SK-N-SH (cell line): ENCODE measurements at regions not wholly inside any gene's neighbourhood (a gene's known extent, or its start where the extent isn't known, plus 50 kb on each side); places are given as distances from the start of the nearest gene placed in this dataset.

Experiments
- CTCF ChIA-PET: fragments of 300-600, 350-600 bp; formaldehyde crosslinking; extraction: SDS; loops from one replicate; lab custom pipeline; 2021; lab: Yijun Ruan, JAX
- POLR2A ChIA-PET: fragments of 350-600 bp; sonication (Branson Sonifier 250); formaldehyde crosslinking; extraction: SDS; loops from one replicate; lab custom pipeline; 2020; ENCODE audit warnings: antibody characterized with exemption, inconsistent platforms; lab: Yijun Ruan, JAX
- DNase-seq: peaks from one replicate; pipeline ENCODE4 v3.0.0; 2012
- H2AFZ ChIP-seq: fragments of 200-600 bp; sonication (generic); 2 replicates; pipeline ENCODE4 v1.8.1; 2016; ENCODE audit warnings: antibody characterized with exemption, mild to moderate bottlenecking, low read depth
- H3F3A ChIP-seq: fragments of 200-600 bp; sonication (generic); replicated peaks from 2 replicates; pipeline ENCODE3; 2016; ENCODE audit warnings: antibody characterized with exemption, mild to moderate bottlenecking; ENCODE audit not compliant: insufficient read depth
- H3K27ac ChIP-seq, 2 experiments: fragments of 200-500 bp in 1 of 2; fragments of 200-600 bp in 1 of 2; sonication (Bioruptor generic) in 1 of 2; sonication (generic), shearing (Covaris generic) in 1 of 2; 2 replicates each; pipeline versions ENCODE4 v1.5.1 to v1.6.1; 2014 to 2016; ENCODE audit warnings: low read depth in 2 of 2, inconsistent platforms in 1 of 2, low read length in 1 of 2, mild to moderate bottlenecking in 1 of 2, mixed read lengths in 1 of 2
- H3K27me3 ChIP-seq: fragments of 200-600 bp; sonication (generic), shearing (Covaris generic); 2 replicates; pipeline ENCODE4 v1.6.1; 2016; ENCODE audit warnings: mixed run types; ENCODE audit not compliant: insufficient read depth
- H3K36me3 ChIP-seq, 2 experiments: fragments of 200-500 bp in 1 of 2; fragments of 200-600 bp in 1 of 2; sonication (Bioruptor generic) in 1 of 2; sonication (generic) in 1 of 2; replicated peaks in 1 of 2; 2 replicates each; pipeline versions ENCODE3 to v1.5.1; 2014 to 2016; ENCODE audit warnings: low read length in 1 of 2, mild to moderate bottlenecking in 1 of 2; ENCODE audit not compliant: insufficient read depth in 2 of 2, control insufficient read depth in 1 of 2
- H3K4me1 ChIP-seq, 2 experiments: fragments of 200-500 bp in 1 of 2; fragments of 200-600 bp in 1 of 2; sonication (Bioruptor generic) in 1 of 2; sonication (generic), shearing (Covaris generic) in 1 of 2; 2 replicates each; pipeline versions ENCODE4 v1.5.1 to v1.6.1; 2014 to 2016; ENCODE audit warnings: low read depth in 1 of 2, low read length in 1 of 2, mixed run types in 1 of 2; ENCODE audit not compliant: insufficient read depth in 2 of 2, control insufficient read depth in 1 of 2
- H3K4me2 ChIP-seq: fragments of 200-600 bp; sonication (generic), shearing (Covaris generic); 2 replicates; pipeline ENCODE4 v1.6.1; 2017; ENCODE audit warnings: mixed run types
- H3K4me3 ChIP-seq, 2 experiments: fragments of 200-500 bp in 1 of 2; fragments of 200-600 bp in 1 of 2; sonication (Bioruptor generic) in 1 of 2; sonication (generic), shearing (Covaris generic) in 1 of 2; 2 replicates each; pipeline versions ENCODE4 v1.5.1 to v1.8.1; 2014 to 2016; ENCODE audit warnings: low read depth in 2 of 2, inconsistent platforms in 1 of 2, low read length in 1 of 2, mild to moderate bottlenecking in 1 of 2, mixed read lengths in 1 of 2, moderate library complexity in 1 of 2
- H3K79me2 ChIP-seq: fragments of 200-600 bp; sonication (generic); 2 replicates; pipeline ENCODE4 v1.8.1; 2017; ENCODE audit warnings: mild to moderate bottlenecking; ENCODE audit not compliant: insufficient read depth
- H3K9ac ChIP-seq: fragments of 200-600 bp; sonication (generic); 2 replicates; pipeline ENCODE4 v1.6.1; 2017; ENCODE audit warnings: mixed run types
- H3K9me2 ChIP-seq: fragments of 200-600 bp; sonication (generic); 2 replicates; pipeline ENCODE4 v1.6.1; 2017; ENCODE audit warnings: mixed run types
- H3K9me3 ChIP-seq: fragments of 200-600 bp; sonication (generic); 2 replicates; pipeline ENCODE4 v1.6.1; 2017; ENCODE audit warnings: mixed run types, mild to moderate bottlenecking, moderate library complexity
- H4K20me1 ChIP-seq: fragments of 200-600 bp; sonication (generic); 2 replicates; pipeline ENCODE4 v1.6.1; 2017; ENCODE audit warnings: mild to moderate bottlenecking, mixed run types; ENCODE audit not compliant: insufficient read depth
- CHD2 ChIP-seq: fragments of 150-350 bp; IDR thresholded peaks from 2 replicates; pipeline ENCODE4 v1.6.1; 2018; ENCODE audit warnings: low read length; ENCODE audit not compliant: partially characterized antibody
- ELF1 ChIP-seq: IDR thresholded peaks from 2 replicates; pipeline ENCODE4 v1.4.0; 2012
- EP300 ChIP-seq, 2 experiments: IDR thresholded peaks; 2 replicates each; pipeline versions ENCODE4 v1.4.0 to v1.6.1; 2012; ENCODE audit warnings: borderline replicate concordance in 1 of 2, low read depth in 1 of 2, low read length in 1 of 2
- FOXJ3 ChIP-seq: sonication (generic); formaldehyde crosslinking; IDR thresholded peaks from 2 replicates; pipeline ENCODE4 v1.5.1; 2020; ENCODE audit warnings: mild to moderate bottlenecking, missing genetic modification reagents
- JUND ChIP-seq: IDR thresholded peaks from 2 replicates; pipeline ENCODE4 v1.4.0; 2012
- MEF2A ChIP-seq: IDR thresholded peaks from 2 replicates; pipeline ENCODE4 v1.4.0; 2012; ENCODE audit warnings: low read depth, borderline replicate concordance
- NFIC ChIP-seq: IDR thresholded peaks from 2 replicates; pipeline ENCODE4 v1.4.0; 2012; ENCODE audit warnings: borderline replicate concordance
- NRF1 ChIP-seq: IDR thresholded peaks from 2 replicates; pipeline ENCODE4 v1.6.1; 2012; ENCODE audit warnings: low read depth, mild to moderate bottlenecking, low read length
- POLR2AphosphoS5 ChIP-seq: IDR thresholded peaks from 2 replicates; pipeline ENCODE4 v1.6.1; 2012; ENCODE audit warnings: low read depth, low read length
- RCOR1 ChIP-seq: fragments of 150-350 bp; IDR thresholded peaks from 2 replicates; pipeline ENCODE4 v1.6.1; 2017; ENCODE audit warnings: antibody characterized with exemption, low read length
- RFX5 ChIP-seq: IDR thresholded peaks from 2 replicates; pipeline ENCODE4 v1.6.1; 2012; ENCODE audit warnings: mild to moderate bottlenecking, improper control_type of control experiment, low read length
- RXRA ChIP-seq: IDR thresholded peaks from 2 replicates; pipeline ENCODE4 v1.4.0; 2012; ENCODE audit warnings: low read depth, mild to moderate bottlenecking, borderline replicate concordance
- SIN3A ChIP-seq: IDR thresholded peaks from 2 replicates; pipeline ENCODE4 v1.6.1; 2012; ENCODE audit warnings: low read depth, mild to moderate bottlenecking, low read length, moderate library complexity, borderline replicate concordance
- SMC3 ChIP-seq: IDR thresholded peaks from 2 replicates; pipeline ENCODE4 v1.6.1; 2012; ENCODE audit warnings: low read depth, low read length, improper control_type of control experiment
- TCF12 ChIP-seq: IDR thresholded peaks from 2 replicates; pipeline ENCODE4 v1.4.0; 2012
- TEAD4 ChIP-seq: IDR thresholded peaks from 2 replicates; pipeline ENCODE4 v1.4.0; 2012; ENCODE audit warnings: mild to moderate bottlenecking, borderline replicate concordance; ENCODE audit not compliant: insufficient read depth
- WGBS: methylation state at CpG from one replicate; pipeline ENCODE4 v1.1.6; 2017; ENCODE audit warnings: low lambda C conversion rate; 5-methylcytosine and 5-hydroxymethylcytosine counted together
- TF ChIP-seq, protein P1 (sequence below): fragments of 150-350 bp; IDR thresholded peaks from 2 replicates; pipeline ENCODE4 v1.6.1; 2017; ENCODE audit warnings: antibody characterized with exemption, low read length, low read depth, borderline replicate concordance
- TF ChIP-seq, protein P2 (sequence below): IDR thresholded peaks from 2 replicates; pipeline ENCODE4; 2012
- TF ChIP-seq, protein P3 (sequence below): IDR thresholded peaks from 2 replicates; pipeline ENCODE4 v1.4.0; 2012; ENCODE audit warnings: low read depth, borderline replicate concordance
- TF ChIP-seq, protein P4 (sequence below): IDR thresholded peaks from 2 replicates; pipeline ENCODE4 v1.6.1; 2012; ENCODE audit warnings: mild to moderate bottlenecking, low read depth, low read length, moderate library complexity
- TF ChIP-seq, protein P5 (sequence below): IDR thresholded peaks from 2 replicates; pipeline ENCODE4 v1.4.0; 2012; ENCODE audit warnings: low read depth, borderline replicate concordance

DNA sequence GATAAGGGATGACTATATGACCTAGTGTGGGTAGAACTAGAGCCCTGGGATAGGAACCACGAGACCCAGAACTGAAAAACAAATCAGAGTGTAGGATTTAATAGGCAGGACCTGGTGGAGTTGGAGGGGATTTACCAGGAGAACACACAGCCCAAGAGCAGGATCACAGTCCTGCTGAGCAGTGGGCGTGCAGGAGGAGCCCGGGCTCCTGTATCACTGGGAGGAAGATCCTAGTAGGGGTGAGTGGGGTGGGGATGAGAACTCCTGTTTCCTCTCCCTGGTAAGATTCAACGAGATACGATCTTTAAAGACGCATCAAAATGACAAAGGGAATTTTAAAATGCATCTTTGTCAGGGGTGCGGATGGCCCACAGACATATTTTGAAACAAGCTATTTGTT is 220.1 kb downstream of the GALC start:
- no peaks in the 10 kb centered on the region for H3K9me3 ChIP-seq
- H3K4me1 ChIP-seq, result no peaks in the 10 kb centered on the region
- no peaks in the 10 kb centered on the region for H3K27me3 ChIP-seq
- TF ChIP-seq TEAD4 (no peak), FOXJ3 (CRISPR knock-in tag) (no peak), RFX5 (no peak), RXRA (no peak), EP300 (IDR thresholded peaks at IDR 0.05; ENCODE audit: borderline replicate concordance in 1 of 2, low read depth in 1 of 2, low read length in 1 of 2) (no peak), SMC3 (no peak), POLR2AphosphoS5 (no peak), CHD2 (no peak), ELF1 (no peak), TCF12 (no peak), RCOR1 (no peak), JUND (no peak), NFIC (no peak), NRF1 (no peak), SIN3A (no peak)
- TF ChIP-seq, protein P1, sequence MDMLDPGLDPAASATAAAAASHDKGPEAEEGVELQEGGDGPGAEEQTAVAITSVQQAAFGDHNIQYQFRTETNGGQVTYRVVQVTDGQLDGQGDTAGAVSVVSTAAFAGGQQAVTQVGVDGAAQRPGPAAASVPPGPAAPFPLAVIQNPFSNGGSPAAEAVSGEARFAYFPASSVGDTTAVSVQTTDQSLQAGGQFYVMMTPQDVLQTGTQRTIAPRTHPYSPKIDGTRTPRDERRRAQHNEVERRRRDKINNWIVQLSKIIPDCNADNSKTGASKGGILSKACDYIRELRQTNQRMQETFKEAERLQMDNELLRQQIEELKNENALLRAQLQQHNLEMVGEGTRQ, result no peak
- TF ChIP-seq, protein P2, sequence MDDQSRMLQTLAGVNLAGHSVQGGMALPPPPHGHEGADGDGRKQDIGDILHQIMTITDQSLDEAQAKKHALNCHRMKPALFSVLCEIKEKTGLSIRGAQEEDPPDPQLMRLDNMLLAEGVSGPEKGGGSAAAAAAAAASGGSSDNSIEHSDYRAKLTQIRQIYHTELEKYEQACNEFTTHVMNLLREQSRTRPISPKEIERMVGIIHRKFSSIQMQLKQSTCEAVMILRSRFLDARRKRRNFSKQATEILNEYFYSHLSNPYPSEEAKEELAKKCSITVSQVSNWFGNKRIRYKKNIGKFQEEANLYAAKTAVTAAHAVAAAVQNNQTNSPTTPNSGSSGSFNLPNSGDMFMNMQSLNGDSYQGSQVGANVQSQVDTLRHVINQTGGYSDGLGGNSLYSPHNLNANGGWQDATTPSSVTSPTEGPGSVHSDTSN, result no peak
- no peak overlapping the region for H3K27ac ChIP-seq
- CTCF ChIA-PET, result no interaction called here
- no peaks in the 10 kb centered on the region for H3F3A ChIP-seq
- H4K20me1 ChIP-seq, result no peaks in the 10 kb centered on the region
- no peaks in the 10 kb centered on the region for H3K36me3 ChIP-seq
- no peak overlapping the region for H3K4me3 ChIP-seq
- H3K4me2 ChIP-seq, result no peak overlapping the region
- POLR2A ChIA-PET, result no interaction called here
- H3K9ac ChIP-seq, result no peak overlapping the region
- no peaks in the 10 kb centered on the region for H3K9me2 ChIP-seq
- H2AFZ ChIP-seq, result no peak overlapping the region
- no peak for DNase-seq
- H3K79me2 ChIP-seq, result no peaks in the 10 kb centered on the region
- WGBS, result 11% methylated on average over 7 of the region's 7 CpGs

DNA sequence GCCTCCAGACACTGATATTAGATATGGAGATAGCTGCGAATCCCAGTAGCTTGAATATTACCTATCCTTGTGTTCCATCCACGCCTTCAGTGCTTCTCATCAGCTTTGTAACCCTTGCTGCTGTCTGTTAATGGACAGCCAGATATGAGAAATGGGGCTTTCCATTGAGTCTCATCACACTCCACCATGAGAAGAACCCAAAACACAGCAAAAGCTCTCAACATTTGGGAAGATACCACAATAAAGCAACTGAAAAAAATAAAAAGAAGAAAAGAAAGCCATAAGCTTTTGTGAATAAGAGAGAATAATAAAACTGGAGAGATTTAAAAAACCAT is 225.4 kb downstream of the GALC start:
- no peaks in the 10 kb centered on the region for H3K27me3 ChIP-seq
- ChIA-PET POLR2A (no interaction called here), CTCF (no interaction called here)
- no peak overlapping the region for H3K4me2 ChIP-seq
- H3K27ac ChIP-seq, result no peak overlapping the region
- H3K79me2 ChIP-seq, result no peaks in the 10 kb centered on the region
- H3K9me3 ChIP-seq, result no peaks in the 10 kb centered on the region
- H3K4me1 ChIP-seq, result no peaks in the 10 kb centered on the region
- TF ChIP-seq NFIC (no peak), POLR2AphosphoS5 (no peak), RFX5 (no peak), CHD2 (no peak), TCF12 (no peak), NRF1 (no peak), MEF2A (no peak), SMC3 (no peak)
- TF ChIP-seq, protein P3, sequence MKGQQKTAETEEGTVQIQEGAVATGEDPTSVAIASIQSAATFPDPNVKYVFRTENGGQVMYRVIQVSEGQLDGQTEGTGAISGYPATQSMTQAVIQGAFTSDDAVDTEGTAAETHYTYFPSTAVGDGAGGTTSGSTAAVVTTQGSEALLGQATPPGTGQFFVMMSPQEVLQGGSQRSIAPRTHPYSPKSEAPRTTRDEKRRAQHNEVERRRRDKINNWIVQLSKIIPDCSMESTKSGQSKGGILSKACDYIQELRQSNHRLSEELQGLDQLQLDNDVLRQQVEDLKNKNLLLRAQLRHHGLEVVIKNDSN, result no peak
- TF ChIP-seq, protein P4, sequence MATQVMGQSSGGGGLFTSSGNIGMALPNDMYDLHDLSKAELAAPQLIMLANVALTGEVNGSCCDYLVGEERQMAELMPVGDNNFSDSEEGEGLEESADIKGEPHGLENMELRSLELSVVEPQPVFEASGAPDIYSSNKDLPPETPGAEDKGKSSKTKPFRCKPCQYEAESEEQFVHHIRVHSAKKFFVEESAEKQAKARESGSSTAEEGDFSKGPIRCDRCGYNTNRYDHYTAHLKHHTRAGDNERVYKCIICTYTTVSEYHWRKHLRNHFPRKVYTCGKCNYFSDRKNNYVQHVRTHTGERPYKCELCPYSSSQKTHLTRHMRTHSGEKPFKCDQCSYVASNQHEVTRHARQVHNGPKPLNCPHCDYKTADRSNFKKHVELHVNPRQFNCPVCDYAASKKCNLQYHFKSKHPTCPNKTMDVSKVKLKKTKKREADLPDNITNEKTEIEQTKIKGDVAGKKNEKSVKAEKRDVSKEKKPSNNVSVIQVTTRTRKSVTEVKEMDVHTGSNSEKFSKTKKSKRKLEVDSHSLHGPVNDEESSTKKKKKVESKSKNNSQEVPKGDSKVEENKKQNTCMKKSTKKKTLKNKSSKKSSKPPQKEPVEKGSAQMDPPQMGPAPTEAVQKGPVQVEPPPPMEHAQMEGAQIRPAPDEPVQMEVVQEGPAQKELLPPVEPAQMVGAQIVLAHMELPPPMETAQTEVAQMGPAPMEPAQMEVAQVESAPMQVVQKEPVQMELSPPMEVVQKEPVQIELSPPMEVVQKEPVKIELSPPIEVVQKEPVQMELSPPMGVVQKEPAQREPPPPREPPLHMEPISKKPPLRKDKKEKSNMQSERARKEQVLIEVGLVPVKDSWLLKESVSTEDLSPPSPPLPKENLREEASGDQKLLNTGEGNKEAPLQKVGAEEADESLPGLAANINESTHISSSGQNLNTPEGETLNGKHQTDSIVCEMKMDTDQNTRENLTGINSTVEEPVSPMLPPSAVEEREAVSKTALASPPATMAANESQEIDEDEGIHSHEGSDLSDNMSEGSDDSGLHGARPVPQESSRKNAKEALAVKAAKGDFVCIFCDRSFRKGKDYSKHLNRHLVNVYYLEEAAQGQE, result no peak
- TF ChIP-seq, protein P5, sequence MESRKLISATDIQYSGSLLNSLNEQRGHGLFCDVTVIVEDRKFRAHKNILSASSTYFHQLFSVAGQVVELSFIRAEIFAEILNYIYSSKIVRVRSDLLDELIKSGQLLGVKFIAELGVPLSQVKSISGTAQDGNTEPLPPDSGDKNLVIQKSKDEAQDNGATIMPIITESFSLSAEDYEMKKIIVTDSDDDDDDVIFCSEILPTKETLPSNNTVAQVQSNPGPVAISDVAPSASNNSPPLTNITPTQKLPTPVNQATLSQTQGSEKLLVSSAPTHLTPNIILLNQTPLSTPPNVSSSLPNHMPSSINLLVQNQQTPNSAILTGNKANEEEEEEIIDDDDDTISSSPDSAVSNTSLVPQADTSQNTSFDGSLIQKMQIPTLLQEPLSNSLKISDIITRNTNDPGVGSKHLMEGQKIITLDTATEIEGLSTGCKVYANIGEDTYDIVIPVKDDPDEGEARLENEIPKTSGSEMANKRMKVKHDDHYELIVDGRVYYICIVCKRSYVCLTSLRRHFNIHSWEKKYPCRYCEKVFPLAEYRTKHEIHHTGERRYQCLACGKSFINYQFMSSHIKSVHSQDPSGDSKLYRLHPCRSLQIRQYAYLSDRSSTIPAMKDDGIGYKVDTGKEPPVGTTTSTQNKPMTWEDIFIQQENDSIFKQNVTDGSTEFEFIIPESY, result no peak
- TF ChIP-seq, all 33 proteins: peak for 0
- no peak overlapping the region for H3K9ac ChIP-seq
- DNase-seq, result no peak
- WGBS, result 0% methylated on average over 2 of the region's 2 CpGs
- H4K20me1 ChIP-seq, result no peaks in the 10 kb centered on the region
- no peaks in the 10 kb centered on the region for H3K9me2 ChIP-seq
- H2AFZ ChIP-seq, result no peak overlapping the region
- no peaks in the 10 kb centered on the region for H3K36me3 ChIP-seq
- no peak overlapping the region for H3K4me3 ChIP-seq
- H3F3A ChIP-seq, result no peaks in the 10 kb centered on the region
